Stimulated activated effector memory CD8-positive, alpha-beta T cell treated with anti-CD3 and anti-CD28 coated beads, Interleukin-12 subunit alpha, Interleukin-12 subunit beta, amount 100 ng/mL, for 72 hours (primary cell): ENCODE measurements at regions not wholly inside any gene's neighbourhood (a gene's known extent, or its start where the extent isn't known, plus 50 kb on each side); places are given as distances from the start of the nearest gene placed in this dataset.

ENCODE experiments used
- ATAC-seq: fragments of 150-1000 bp; cut with Tn5 transposase; 2 replicates; pipeline ENCODE4 v1.10.0; 2021
- DNase-seq, 2 donors: peaks; one replicate each; pipeline ENCODE4 v3.0.0; 2021 to 2022; ENCODE audit warnings: low spot score in 2 of 2
- H3K27ac Mint-ChIP-seq: one replicate; pipeline ENCODE4 v1.8.0; 2022; ENCODE audit warnings: mild to moderate bottlenecking, mixed read lengths
- H3K36me3 Mint-ChIP-seq: one replicate; pipeline ENCODE4 v1.8.0; 2022; ENCODE audit warnings: mild to moderate bottlenecking, mixed read lengths
- H3K4me1 Mint-ChIP-seq: one replicate; pipeline ENCODE4 v1.8.0; 2022; ENCODE audit warnings: mixed read lengths
- H3K4me3 Mint-ChIP-seq: one replicate; pipeline ENCODE4 v1.8.0; 2022; ENCODE audit warnings: mild to moderate bottlenecking, mixed read lengths
- H3K9me3 Mint-ChIP-seq: one replicate; pipeline ENCODE4 v1.8.0; 2022; ENCODE audit warnings: mixed read lengths

- Mint-ChIP-seq H3K4me1 (no peaks in the 10 kb centered on the region), H3K36me3 (no peaks in the 10 kb centered on the region), H3K4me3 (no peak overlapping the region), H3K9me3 (no peaks in the 10 kb centered on the region), H3K27ac (no peak overlapping the region)
- no peak for ATAC-seq
- no peak for DNase-seq
Measured at GRCh38 chr7:1311406-1312135, 78.9 kb downstream of the UNCX start.

- Mint-ChIP-seq H3K4me1 (no peaks in the 10 kb centered on the region), H3K9me3 (no peaks in the 10 kb centered on the region), H3K4me3 (no peak overlapping the region), H3K27ac (no peak overlapping the region), H3K36me3 (no peaks in the 10 kb centered on the region)
- ATAC-seq (no peak), DNase-seq (no peak)
Measured at GRCh38 chr7:1312136-1313070, 79.7 kb downstream of the UNCX start.

GRCh38 chr7:1313613-1314012 lies 80.9 kb downstream of the UNCX start:
- Mint-ChIP-seq H3K9me3 (no peaks in the 10 kb centered on the region), H3K36me3 (no peaks in the 10 kb centered on the region), H3K4me3 (no peak overlapping the region), H3K4me1 (no peaks in the 10 kb centered on the region), H3K27ac (no peak overlapping the region)
- ATAC-seq (no peak), DNase-seq (no peak)

GRCh38 chr7:1314021-1314907 lies 81.6 kb downstream of the UNCX start:
- Mint-ChIP-seq H3K36me3 (no peaks in the 10 kb centered on the region), H3K4me3 (no peak overlapping the region), H3K27ac (no peak overlapping the region), H3K4me1 (no peaks in the 10 kb centered on the region), H3K9me3 (no peaks in the 10 kb centered on the region)
- DNase-seq (no peak), ATAC-seq (no peak)

GRCh38 chr7:1314908-1315450 lies 82.3 kb downstream of the UNCX start:
- Mint-ChIP-seq H3K27ac (no peak overlapping the region), H3K36me3 (no peaks in the 10 kb centered on the region), H3K4me1 (no peaks in the 10 kb centered on the region), H3K4me3 (no peak overlapping the region), H3K9me3 (no peaks in the 10 kb centered on the region)
- no peak for ATAC-seq
- no peak for DNase-seq

- no peaks in the 10 kb centered on the region for H3K36me3 Mint-ChIP-seq
- no peaks in the 10 kb centered on the region for H3K9me3 Mint-ChIP-seq
- DNase-seq (no peak), ATAC-seq (no peak)
- no peaks in the 10 kb centered on the region for H3K4me1 Mint-ChIP-seq
- H3K4me3 Mint-ChIP-seq, result no peak overlapping the region
- H3K27ac Mint-ChIP-seq, result no peak overlapping the region
Measured at GRCh38 chr7:1316086-1316485, 83.4 kb downstream of the UNCX start.

- no peak overlapping the region for H3K27ac Mint-ChIP-seq
- H3K4me1 Mint-ChIP-seq, result no peaks in the 10 kb centered on the region
- no peaks in the 10 kb centered on the region for H3K36me3 Mint-ChIP-seq
- no peak overlapping the region for H3K4me3 Mint-ChIP-seq
- ATAC-seq (no peak), DNase-seq (no peak)
- H3K9me3 Mint-ChIP-seq, result no peaks in the 10 kb centered on the region
Measured at GRCh38 chr7:1317646-1318045, 85.0 kb downstream of the UNCX start.

- no peak for DNase-seq
- Mint-ChIP-seq H3K27ac (no peak overlapping the region), H3K4me3 (no peak overlapping the region), H3K36me3 (no peaks in the 10 kb centered on the region), H3K9me3 (no peaks in the 10 kb centered on the region), H3K4me1 (no peaks in the 10 kb centered on the region)
- no peak for ATAC-seq
Measured at GRCh38 chr7:1318051-1318450, 85.4 kb downstream of the UNCX start.

GRCh38 chr7:1318661-1319060 lies 86.0 kb downstream of the UNCX start:
- no peak for ATAC-seq
- no peak for DNase-seq
- Mint-ChIP-seq H3K9me3 (no peaks in the 10 kb centered on the region), H3K27ac (no peak overlapping the region), H3K4me3 (no peak overlapping the region), H3K4me1 (no peaks in the 10 kb centered on the region), H3K36me3 (no peaks in the 10 kb centered on the region)

GRCh38 chr7:1320616-1321240 lies 88.1 kb downstream of the UNCX start:
- Mint-ChIP-seq H3K4me3 (no peak overlapping the region), H3K36me3 (no peaks in the 10 kb centered on the region), H3K9me3 (no peaks in the 10 kb centered on the region), H3K27ac (no peak overlapping the region), H3K4me1 (no peaks in the 10 kb centered on the region)
- DNase-seq, result no peak
- ATAC-seq, result no peak

- H3K27ac Mint-ChIP-seq, result no peak overlapping the region
- H3K4me3 Mint-ChIP-seq, result no peak overlapping the region
- no peak for ATAC-seq
- H3K36me3 Mint-ChIP-seq, result no peaks in the 10 kb centered on the region
- no peaks in the 10 kb centered on the region for H3K4me1 Mint-ChIP-seq
- no peak for DNase-seq
- H3K9me3 Mint-ChIP-seq, result no peaks in the 10 kb centered on the region
Measured at GRCh38 chr7:1321411-1322239, 89.0 kb downstream of the UNCX start.

- no peaks in the 10 kb centered on the region for H3K36me3 Mint-ChIP-seq
- no peak overlapping the region for H3K4me3 Mint-ChIP-seq
- DNase-seq, result no peak
- no peaks in the 10 kb centered on the region for H3K9me3 Mint-ChIP-seq
- no peak for ATAC-seq
- no peak overlapping the region for H3K27ac Mint-ChIP-seq
- no peaks in the 10 kb centered on the region for H3K4me1 Mint-ChIP-seq
Measured at GRCh38 chr7:1322240-1323110, 89.8 kb downstream of the UNCX start.
